Esophagus muscularis mucosa (tissue), 2 donors: ENCODE measurements at regions not wholly inside any gene's neighbourhood (a gene's known extent, or its start where the extent isn't known, plus 50 kb on each side); places are given as distances from the start of the nearest gene placed in this dataset.

Experiments used
- EP300 ChIP-seq: sonication (generic); formaldehyde crosslinking; IDR thresholded peaks from one replicate; pipeline ENCODE4 v1.6.1; 2017; ENCODE audit warnings: antibody characterized with exemption
- POLR2A ChIP-seq: fragments of 450-650 bp; IDR thresholded peaks from one replicate; pipeline ENCODE4 v1.6.1; 2017; ENCODE audit warnings: antibody characterized with exemption, moderate library complexity, mild to moderate bottlenecking, low read depth

- TF ChIP-seq POLR2A (no peak), EP300 (no peak)
Observed at GRCh38 chr7:32694182-32694581, 197.4 kb downstream of the KBTBD2 start.
